ENCODE measurements at regions not wholly inside any gene's neighbourhood (a gene's known extent, or its start where the extent isn't known, plus 50 kb on each side); places are given as distances from the start of the nearest gene placed in this dataset.
"Not testable (repeated sequence)": the region's sequence is repeated elsewhere in the genome, so short reads cannot be mapped to it uniquely, and the experiment has no call there.

DNA sequence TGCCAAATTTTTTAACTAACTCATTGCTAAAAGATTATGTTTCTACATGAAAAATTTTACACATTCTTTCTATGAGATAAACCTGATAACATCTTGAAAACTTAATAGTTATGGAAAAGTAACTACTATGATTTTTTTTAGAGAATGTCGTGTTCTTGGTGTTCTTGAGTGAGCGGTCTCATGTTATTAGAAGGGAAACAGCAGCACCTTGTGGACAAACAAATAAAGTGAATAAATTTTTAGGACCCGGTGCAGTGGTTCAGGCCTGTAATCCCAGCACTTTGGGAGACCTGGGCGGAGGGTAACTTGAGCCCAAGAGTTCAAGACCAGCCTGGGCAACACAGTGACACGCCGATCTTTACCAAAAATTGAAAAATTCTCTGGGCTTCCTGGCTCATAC is 166.0 kb downstream of the FOXD4L6 start:
- DNase-seq; H3K36me3 Mint-ChIP-seq (ENCODE audit: low read depth); H3K4me1 Mint-ChIP-seq (ENCODE audit: low read depth); H3K4me3 Mint-ChIP-seq; H3K27me3 Mint-ChIP-seq (ENCODE audit: insufficient read depth); H3K27ac Mint-ChIP-seq; H3K9me3 Mint-ChIP-seq: not testable (repeated sequence)
- TF ChIP-seq, protein P1, sequence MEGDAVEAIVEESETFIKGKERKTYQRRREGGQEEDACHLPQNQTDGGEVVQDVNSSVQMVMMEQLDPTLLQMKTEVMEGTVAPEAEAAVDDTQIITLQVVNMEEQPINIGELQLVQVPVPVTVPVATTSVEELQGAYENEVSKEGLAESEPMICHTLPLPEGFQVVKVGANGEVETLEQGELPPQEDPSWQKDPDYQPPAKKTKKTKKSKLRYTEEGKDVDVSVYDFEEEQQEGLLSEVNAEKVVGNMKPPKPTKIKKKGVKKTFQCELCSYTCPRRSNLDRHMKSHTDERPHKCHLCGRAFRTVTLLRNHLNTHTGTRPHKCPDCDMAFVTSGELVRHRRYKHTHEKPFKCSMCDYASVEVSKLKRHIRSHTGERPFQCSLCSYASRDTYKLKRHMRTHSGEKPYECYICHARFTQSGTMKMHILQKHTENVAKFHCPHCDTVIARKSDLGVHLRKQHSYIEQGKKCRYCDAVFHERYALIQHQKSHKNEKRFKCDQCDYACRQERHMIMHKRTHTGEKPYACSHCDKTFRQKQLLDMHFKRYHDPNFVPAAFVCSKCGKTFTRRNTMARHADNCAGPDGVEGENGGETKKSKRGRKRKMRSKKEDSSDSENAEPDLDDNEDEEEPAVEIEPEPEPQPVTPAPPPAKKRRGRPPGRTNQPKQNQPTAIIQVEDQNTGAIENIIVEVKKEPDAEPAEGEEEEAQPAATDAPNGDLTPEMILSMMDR (IDR thresholded peaks at IDR 0.05): peak; percentile 57

DNA sequence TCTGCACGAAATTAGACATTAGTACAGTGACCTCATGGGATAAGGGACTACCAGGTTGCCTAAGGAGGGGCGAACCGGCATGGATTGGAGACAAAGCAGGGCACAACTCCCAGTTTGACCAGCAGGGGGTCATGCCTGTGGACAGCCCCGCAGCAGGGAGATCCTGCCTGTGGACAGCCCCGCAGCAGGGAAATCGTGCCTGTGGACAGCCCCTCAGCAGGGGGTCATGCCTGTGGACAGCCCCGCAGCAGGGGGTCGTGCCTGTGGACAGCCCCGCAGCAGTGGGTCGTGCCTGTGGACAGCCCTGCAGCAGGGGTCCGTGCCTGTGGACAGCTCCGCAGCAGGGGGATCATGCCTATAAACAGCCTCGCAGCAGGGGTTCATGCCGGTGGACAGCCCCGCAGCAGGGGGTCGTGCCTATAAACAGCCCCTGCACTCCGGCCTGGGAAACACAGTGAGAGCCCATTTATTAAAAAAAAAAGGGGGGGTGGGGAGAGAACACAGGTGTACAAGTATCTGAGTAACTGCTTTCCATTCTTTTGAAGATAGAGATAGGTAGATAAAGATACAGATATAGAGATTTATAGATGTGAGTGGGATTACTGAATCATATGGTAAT is 176.5 kb downstream of the FOXD4L6 start:
- TF ChIP-seq, protein P1 (IDR thresholded peaks at IDR 0.05): peak; percentile 57
- not testable (repeated sequence) for H3K27me3 Mint-ChIP-seq (ENCODE audit: insufficient read depth); H3K9me3 Mint-ChIP-seq; H3K4me1 Mint-ChIP-seq (ENCODE audit: low read depth); DNase-seq; H3K36me3 Mint-ChIP-seq (ENCODE audit: low read depth); H3K4me3 Mint-ChIP-seq; H3K27ac Mint-ChIP-seq

DNA sequence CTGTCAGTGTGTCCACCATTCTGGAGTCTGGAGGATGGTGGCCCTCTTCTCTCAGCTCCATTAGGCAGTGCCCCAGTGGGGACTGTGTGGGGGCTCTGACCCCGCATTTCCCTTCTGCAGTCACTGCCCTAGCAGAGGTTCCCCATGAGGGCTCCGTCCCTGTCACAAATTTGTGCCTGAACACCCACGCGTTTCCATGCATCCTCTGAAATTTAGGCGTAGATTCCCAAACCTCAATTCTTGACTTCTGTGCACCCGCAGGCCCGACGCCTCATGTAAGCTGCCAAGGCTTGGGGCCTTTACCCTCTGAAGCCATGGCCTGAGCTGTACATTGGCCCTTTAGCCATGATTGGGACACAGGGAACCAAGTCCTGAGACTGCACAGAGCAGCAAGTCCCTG is 182.3 kb downstream of the FOXD4L6 start:
- H3K36me3 Mint-ChIP-seq (ENCODE audit: low read depth); DNase-seq; H3K9me3 Mint-ChIP-seq; H3K4me1 Mint-ChIP-seq (ENCODE audit: low read depth); H3K27me3 Mint-ChIP-seq (ENCODE audit: insufficient read depth); H3K27ac Mint-ChIP-seq; H3K4me3 Mint-ChIP-seq: not testable (repeated sequence)

DNA sequence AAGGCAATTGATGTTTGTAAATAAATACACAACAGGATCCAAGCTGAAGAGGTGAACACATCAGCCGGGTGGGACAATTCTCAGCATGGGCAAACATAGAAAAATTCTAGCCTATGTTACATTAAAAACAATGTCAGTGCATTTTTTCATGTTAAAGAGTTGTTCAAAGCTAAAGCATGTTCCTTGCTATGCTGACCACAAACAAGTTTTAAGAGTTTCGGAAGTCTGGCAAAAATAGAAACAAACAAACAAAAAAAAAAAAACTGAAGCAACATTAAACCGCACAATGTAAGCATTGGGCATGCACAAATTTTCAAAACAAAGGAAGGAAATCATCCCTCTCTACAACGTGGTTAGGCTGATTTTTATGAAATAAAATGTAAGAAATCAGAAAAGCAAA is 185.8 kb downstream of the FOXD4L6 start:
- not testable (repeated sequence) for H3K4me3 Mint-ChIP-seq; H3K9me3 Mint-ChIP-seq; H3K27ac Mint-ChIP-seq; H3K27me3 Mint-ChIP-seq (ENCODE audit: insufficient read depth); DNase-seq; H3K4me1 Mint-ChIP-seq (ENCODE audit: low read depth); H3K36me3 Mint-ChIP-seq (ENCODE audit: low read depth)

DNA sequence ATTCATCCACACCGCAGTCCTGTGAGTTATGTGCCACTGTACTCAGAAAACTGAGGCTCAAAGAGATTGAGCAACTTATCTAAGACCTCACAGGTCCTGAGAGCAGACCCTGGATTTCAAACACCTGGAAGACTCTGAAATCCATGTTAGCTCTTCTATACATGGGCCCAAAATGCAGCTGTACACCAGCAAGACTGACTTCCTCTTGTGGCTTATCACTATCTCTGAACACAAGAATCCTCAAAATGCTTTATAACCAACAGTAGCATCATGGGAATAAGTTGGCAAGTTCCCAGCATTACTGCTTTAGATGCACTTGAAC is 188.6 kb downstream of the FOXD4L6 start:
- DNase-seq; H3K36me3 Mint-ChIP-seq (ENCODE audit: low read depth); H3K4me3 Mint-ChIP-seq; H3K27me3 Mint-ChIP-seq (ENCODE audit: insufficient read depth); H3K4me1 Mint-ChIP-seq (ENCODE audit: low read depth); H3K27ac Mint-ChIP-seq; H3K9me3 Mint-ChIP-seq: not testable (repeated sequence)

DNA sequence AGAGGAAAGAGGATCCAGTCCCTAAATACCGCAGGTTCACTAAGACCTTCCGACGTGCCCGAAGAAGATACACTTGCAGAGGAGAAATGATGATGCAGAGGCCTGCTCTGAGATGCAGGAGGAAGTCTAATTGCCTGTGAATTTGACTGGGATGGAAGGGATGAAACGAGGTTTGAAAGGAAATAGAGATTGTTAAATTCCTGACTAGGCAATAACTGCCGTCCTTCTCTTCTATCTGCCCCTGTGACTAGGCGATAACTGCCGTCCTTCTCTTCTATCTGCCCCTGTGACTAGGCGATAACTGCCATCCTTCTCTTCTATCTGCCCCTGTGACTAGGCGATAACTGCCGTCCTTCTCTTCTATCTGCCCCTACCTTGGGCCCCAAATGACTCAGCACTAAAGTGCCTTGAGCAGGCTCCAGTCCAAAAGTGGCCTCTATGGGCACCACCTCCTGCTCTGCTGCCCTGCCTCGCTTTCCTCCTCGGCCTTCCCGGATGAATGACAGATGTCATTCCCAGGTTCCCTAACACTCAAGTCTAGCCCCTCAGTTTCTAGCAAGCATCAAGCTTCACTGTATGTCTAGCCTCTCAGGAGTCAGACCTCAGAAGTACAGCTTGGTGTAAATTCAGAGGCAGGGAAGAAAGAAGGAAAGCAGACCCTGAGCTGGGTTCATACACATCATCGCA is 189.1 kb downstream of the FOXD4L6 start:
- not testable (repeated sequence) for DNase-seq; H3K4me3 Mint-ChIP-seq; H3K9me3 Mint-ChIP-seq; H3K4me1 Mint-ChIP-seq (ENCODE audit: low read depth); H3K27me3 Mint-ChIP-seq (ENCODE audit: insufficient read depth); H3K36me3 Mint-ChIP-seq (ENCODE audit: low read depth); H3K27ac Mint-ChIP-seq

DNA sequence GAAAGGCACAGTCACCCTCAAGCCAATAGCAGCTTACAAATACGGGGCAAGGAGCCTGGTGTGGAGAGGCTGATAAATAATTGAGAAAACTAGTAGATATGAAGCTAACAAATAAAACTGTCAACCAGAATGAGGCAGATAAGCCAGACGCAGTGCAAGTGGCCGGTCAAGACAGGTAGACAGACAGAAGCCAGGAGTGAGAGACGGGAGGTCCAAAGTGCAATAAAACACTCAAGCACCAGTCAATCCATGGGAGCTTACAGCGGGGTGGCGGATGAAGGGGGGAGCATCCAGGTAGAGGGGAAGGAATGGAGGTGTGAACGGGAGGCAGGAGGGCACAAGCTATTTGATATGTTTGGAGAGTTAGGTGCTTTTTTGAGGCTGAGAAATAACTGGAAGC is 193.1 kb downstream of the FOXD4L6 start:
- Mint-ChIP-seq H3K9me3 (peaks cover 9% of the 10 kb centered on the region; the same call in 1 of the 2 replicates), H3K4me1 (ENCODE audit: low read depth) (no peaks in the 10 kb centered on the region), H3K36me3 (ENCODE audit: low read depth) (no peaks in the 10 kb centered on the region), H3K27me3 (ENCODE audit: insufficient read depth) (no peaks in the 10 kb centered on the region), H3K27ac (no peak overlapping the region), H3K4me3 (no peak overlapping the region)
- TF ChIP-seq, protein P1 (IDR thresholded peaks at IDR 0.05): no peak
- DNase-seq: no peak

DNA sequence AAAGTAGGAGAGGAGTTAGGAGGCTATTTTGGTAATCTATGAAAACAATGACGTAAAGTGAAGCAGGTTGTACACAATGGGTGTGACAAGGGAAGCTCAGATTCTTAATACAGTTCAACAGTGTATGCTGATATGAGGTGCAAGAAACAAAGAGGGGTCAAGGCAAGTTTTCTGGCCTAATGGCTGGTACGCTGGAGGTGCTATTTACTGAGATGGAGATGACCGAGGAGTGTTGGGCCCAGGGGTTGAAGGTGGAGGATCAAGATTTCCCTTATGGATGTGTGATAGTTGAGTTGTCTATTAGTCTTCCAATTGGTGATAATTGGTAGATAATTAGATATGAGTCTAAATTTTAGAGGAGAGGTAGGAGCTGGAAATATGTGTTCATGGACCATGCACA is 194.0 kb downstream of the FOXD4L6 start:
- not testable (repeated sequence) for DNase-seq; H3K27ac Mint-ChIP-seq; H3K36me3 Mint-ChIP-seq (ENCODE audit: low read depth); H3K9me3 Mint-ChIP-seq; H3K27me3 Mint-ChIP-seq (ENCODE audit: insufficient read depth); H3K4me3 Mint-ChIP-seq; H3K4me1 Mint-ChIP-seq (ENCODE audit: low read depth)

DNA sequence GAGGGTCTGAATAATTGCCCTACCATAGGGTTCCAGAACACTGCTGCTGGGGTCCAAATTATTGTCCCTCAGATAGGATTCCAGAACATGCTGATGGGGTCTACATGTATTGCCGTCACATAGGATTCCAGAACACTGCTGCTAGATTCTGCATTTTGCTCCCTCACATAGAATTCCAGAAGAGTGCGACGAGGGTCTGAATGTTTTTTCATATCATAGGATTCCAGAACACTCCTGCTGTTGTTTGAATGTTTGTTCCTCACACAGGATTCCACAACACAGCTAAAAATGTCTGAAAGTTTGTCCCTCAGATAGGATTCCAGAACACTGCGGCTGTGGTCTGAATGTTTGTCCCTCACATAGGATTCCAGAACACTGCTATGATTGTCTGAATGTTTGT is 198.1 kb downstream of the FOXD4L6 start:
- H3K9me3 Mint-ChIP-seq: peaks cover 35% of the 10 kb centered on the region
- not testable (repeated sequence) for H3K27me3 Mint-ChIP-seq (ENCODE audit: insufficient read depth); H3K4me1 Mint-ChIP-seq (ENCODE audit: low read depth)

DNA sequence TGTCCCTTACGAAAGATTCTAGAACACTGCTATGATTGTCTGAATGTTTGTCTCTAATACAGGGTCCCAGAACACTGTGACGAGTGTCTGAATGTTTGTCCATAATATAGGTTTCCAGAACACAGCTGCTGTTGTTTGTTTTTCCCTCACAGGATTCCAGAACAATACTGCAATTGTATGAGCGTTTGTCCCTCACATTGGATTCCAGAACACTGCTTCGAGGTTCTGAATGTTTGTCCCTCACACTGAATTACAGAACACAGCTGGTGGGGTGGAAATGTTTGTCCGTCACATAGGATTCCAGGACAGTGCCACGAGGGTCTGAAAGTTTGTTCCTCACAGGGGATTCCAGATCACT is 199.0 kb downstream of the FOXD4L6 start:
- not testable (repeated sequence) for H3K27ac Mint-ChIP-seq; H3K36me3 Mint-ChIP-seq (ENCODE audit: low read depth); H3K4me3 Mint-ChIP-seq; H3K4me1 Mint-ChIP-seq (ENCODE audit: low read depth); DNase-seq
- H3K27me3 Mint-ChIP-seq (ENCODE audit: insufficient read depth): peaks cover 11% of the 10 kb centered on the region
- H3K9me3 Mint-ChIP-seq: peaks cover 36% of the 10 kb centered on the region

More for the DNA sequence above, 198.1 kb downstream of the FOXD4L6 start:
- DNase-seq; H3K4me3 Mint-ChIP-seq; H3K36me3 Mint-ChIP-seq (ENCODE audit: low read depth); H3K27ac Mint-ChIP-seq: not testable (repeated sequence)
